ENCODE measurements at regions not wholly inside any gene's neighbourhood (a gene's known extent, or its start where the extent isn't known, plus 50 kb on each side); places are given as distances from the start of the nearest gene placed in this dataset.
"Not testable (repeated sequence)": the region's sequence is repeated elsewhere in the genome, so short reads cannot be mapped to it uniquely, and the experiment has no call there.

GRCh38 chr1:182303778-182304177 is 87.8 kb downstream of the GLUL start:
- Mint-ChIP-seq H3K4me1 (no peaks in the 10 kb centered on the region), H3K27ac (no peak overlapping the region)
- no peak for DNase-seq

DNA sequence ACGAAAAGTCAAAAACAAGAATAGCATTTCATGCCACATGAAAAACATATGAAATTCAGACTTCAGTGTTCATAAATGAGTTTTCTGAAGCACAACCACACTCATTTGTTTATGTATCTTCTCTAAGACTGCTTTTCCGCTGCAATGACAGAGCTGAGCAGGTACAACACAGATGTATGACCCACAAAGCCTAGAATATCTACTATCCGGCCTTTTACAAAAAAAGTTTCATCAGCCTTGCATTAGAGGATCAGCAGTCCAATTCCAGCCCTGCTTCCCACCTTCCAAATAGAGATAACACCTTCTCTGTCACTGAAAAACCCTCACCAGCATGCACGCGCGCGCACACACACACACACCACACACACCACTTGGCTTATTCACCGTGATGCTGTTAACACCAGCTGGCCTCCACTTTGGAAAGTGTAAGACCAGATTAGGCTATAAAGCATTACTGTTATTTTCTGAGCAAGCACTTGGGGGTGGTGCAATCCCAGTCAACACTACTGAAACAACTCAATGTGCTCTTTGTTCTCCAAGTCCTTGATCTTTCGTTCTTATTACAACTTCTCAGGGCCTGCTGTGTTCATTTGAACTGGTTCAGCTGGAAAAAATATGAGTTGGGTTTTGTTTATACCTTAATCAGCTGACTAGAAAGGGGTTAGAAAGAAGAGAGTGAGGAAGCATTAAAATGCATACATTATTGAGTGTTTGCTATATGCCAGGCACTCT is 90.0 kb downstream of the GLUL start:
- H3K4me1 Mint-ChIP-seq: no peaks in the 10 kb centered on the region
- H3K27ac Mint-ChIP-seq: no peak overlapping the region
- H3K27me3 Mint-ChIP-seq: peaks cover 0 to 3% of the 10 kb centered on the region in 2 donors
- no peaks in the 10 kb centered on the region for H3K36me3 Mint-ChIP-seq
- H3K4me3 Mint-ChIP-seq: no peak overlapping the region
- DNase-seq: no peak
- no peaks in the 10 kb centered on the region for H3K9me3 Mint-ChIP-seq
- ATAC-seq (replicated peaks): no peak

More at GRCh38 chr1:182303778-182304177, 87.8 kb downstream of the GLUL start:
- H3K36me3 Mint-ChIP-seq: no peaks in the 10 kb centered on the region
- no peaks in the 10 kb centered on the region for H3K27me3 Mint-ChIP-seq
- H3K4me3 Mint-ChIP-seq: no peak overlapping the region
- H3K9me3 Mint-ChIP-seq: no peaks in the 10 kb centered on the region
- no peak for ATAC-seq (replicated peaks)

DNA sequence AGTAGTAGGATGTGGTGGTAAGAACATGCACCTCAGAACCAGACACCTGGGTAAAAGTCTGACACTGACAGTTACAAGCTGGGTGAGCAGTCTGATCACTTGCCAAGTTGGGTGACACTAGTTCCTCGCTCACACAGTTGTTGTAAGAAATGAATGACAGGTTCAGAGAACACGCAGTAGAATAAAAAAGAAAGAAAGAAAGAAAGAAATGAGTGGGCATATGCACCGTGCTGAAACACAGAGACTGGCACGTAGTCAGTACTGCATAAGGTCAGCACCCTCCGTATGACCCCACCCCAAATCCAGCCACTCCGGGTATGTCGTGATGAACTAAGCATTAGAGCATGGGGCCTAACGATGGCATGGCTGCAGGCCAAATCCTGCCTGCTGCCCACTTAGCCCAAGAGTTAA is 90.6 kb downstream of the GLUL start:
- DNase-seq: no peak

DNA sequence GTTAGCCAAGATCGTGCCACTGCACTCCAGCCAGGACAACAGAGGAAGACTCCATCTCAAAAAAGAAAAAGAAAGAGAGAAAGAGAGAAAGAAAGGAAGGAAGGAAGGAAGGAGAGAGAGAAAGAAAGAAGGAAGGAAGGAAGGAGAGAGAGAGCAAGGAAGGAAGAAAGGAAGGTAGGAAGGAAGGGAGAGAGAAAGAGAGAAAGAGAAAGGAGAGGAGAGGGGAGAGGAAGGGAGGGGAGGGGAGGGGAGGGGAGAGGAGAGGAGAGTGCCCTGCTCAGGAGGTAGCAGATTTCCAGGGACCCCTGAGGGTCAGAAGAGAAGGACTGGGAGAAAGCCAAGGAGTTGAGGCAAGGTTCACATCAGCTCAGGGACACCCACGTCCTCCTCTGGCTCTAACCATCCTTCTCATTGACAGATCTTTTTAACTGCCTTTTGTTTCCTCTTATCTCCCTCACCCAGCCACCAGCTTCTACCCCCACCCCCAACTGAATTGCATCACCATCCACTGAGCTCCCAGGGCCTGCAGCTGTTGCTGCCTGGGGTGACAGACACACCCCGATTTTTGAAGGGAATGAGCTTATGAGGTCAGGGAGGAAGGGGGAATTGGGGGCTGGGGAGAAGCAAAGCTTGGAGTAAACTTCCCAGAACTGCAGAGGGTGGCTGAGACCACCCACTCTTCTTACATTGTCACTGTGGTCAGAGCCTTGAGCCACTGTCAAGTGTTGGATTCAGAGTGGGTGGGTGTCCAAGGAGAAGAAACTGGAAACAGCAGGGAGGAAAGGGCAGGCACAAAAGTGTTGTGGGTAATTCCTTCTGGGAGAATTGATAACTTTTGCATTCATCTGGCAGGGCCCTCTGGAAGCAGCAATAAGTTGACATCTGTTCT is 91.6 kb downstream of the GLUL start:
- Mint-ChIP-seq H3K27me3 (peaks cover 0 to 3% of the 10 kb centered on the region in 2 donors), H3K4me3 (no peak overlapping the region), H3K9me3 (peaks cover 0 to 2% of the 10 kb centered on the region in 2 donors), H3K27ac (no peak overlapping the region), H3K36me3 (no peaks in the 10 kb centered on the region), H3K4me1 (peaks cover 0 to 6% of the 10 kb centered on the region in 2 donors)
- ATAC-seq (replicated peaks) (no peak), DNase-seq (no peak)

More for the DNA sequence above, 90.6 kb downstream of the GLUL start:
- Mint-ChIP-seq H3K9me3 (no peaks in the 10 kb centered on the region), H3K27me3 (peaks cover 0 to 3% of the 10 kb centered on the region in 2 donors), H3K4me1 (peaks cover 0 to under 1% of the 10 kb centered on the region in 2 donors), H3K36me3 (no peaks in the 10 kb centered on the region), H3K27ac (no peak overlapping the region), H3K4me3 (no peak overlapping the region)
- ATAC-seq (replicated peaks): no peak

DNA sequence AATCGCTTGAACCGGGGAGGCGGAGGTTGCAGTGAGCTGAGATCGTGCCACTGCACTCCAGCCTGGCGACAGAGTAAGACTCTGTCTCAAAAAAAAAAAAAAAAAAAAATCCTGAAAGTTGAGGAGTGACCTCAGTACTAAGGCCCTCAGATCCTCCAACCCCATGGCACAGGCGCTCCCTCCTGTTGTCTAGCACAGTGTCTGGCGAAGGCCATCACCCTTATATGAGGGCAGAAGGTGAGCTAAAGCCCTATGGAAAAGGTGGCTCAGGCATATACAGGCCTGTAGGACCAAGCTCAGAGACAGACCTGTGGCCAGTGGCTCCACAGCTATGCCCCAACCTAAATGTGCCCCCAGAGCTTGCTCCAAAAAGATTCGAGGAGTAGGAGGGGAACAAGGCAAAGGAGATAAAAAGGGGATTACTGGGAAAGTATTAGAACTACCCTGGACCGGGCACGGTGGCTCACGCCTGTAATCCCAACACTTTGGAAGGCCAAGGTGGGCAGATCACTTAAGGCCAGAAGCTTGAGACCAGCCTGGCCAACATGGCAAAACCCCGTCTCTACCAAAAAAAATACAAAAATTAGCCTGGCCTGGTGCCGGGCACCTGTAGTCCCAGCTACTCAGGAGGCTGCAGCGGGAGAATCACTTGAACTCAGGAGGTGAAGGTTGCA is 92.4 kb downstream of the GLUL start:
- DNase-seq; H3K9me3 Mint-ChIP-seq; H3K27me3 Mint-ChIP-seq; H3K27ac Mint-ChIP-seq; H3K36me3 Mint-ChIP-seq; ATAC-seq (replicated peaks); H3K4me1 Mint-ChIP-seq; H3K4me3 Mint-ChIP-seq: not testable (repeated sequence)

GRCh38 chr1:182297335-182297734 is 94.3 kb downstream of the GLUL start:
- H3K9me3 Mint-ChIP-seq: peaks cover 0 to 2% of the 10 kb centered on the region in 2 donors

GRCh38 chr1:182295697-182296096 is 95.9 kb downstream of the GLUL start:
- H3K27ac Mint-ChIP-seq: no peak overlapping the region
- ATAC-seq (replicated peaks) (no peak), DNase-seq (no peak)
- H3K4me1 Mint-ChIP-seq: peaks cover 0 to 6% of the 10 kb centered on the region in 2 donors
- H3K36me3 Mint-ChIP-seq: no peaks in the 10 kb centered on the region
- H3K4me3 Mint-ChIP-seq: no peak overlapping the region
- peaks cover 0 to 3% of the 10 kb centered on the region in 2 donors for H3K27me3 Mint-ChIP-seq
- H3K9me3 Mint-ChIP-seq: peaks cover 0 to 2% of the 10 kb centered on the region in 2 donors

More at GRCh38 chr1:182297335-182297734, 94.3 kb downstream of the GLUL start:
- Mint-ChIP-seq H3K27me3 (peaks cover 0 to 3% of the 10 kb centered on the region in 2 donors), H3K4me3 (no peak overlapping the region), H3K27ac (no peak overlapping the region), H3K4me1 (peaks cover 0 to 6% of the 10 kb centered on the region in 2 donors), H3K36me3 (no peaks in the 10 kb centered on the region)
- ATAC-seq (replicated peaks) (no peak), DNase-seq (no peak)

DNA sequence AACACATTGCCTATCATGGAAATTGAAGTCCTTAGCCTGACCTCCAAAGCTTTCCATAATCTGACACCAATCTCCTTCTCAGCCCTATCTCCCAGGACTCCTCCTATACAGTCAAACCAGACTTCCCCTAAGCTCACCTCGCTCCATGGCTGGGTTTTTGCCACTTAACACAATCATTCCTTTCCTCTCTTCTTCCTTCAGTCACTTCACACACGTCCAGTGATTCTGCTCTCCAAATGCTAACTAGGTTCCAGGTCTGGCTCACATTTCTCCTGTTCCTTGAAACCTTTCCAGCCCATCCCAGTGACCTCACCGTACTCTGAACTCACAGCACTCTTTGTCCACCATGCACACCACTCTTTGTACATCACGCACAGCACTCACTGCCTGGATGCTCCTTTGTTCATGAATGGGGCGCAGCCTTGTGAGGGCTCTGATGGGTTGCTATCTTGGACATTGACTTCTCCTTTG is 98.4 kb downstream of the GLUL start:
- DNase-seq (no peak), ATAC-seq (replicated peaks) (no peak)
- H3K4me1 Mint-ChIP-seq: peaks cover 0 to 6% of the 10 kb centered on the region in 2 donors
- H3K9me3 Mint-ChIP-seq: peaks cover 0 to 2% of the 10 kb centered on the region in 2 donors
- no peak overlapping the region for H3K4me3 Mint-ChIP-seq
- H3K27ac Mint-ChIP-seq: no peak overlapping the region
- peaks cover 0 to 3% of the 10 kb centered on the region in 2 donors for H3K27me3 Mint-ChIP-seq
- no peaks in the 10 kb centered on the region for H3K36me3 Mint-ChIP-seq

- Mint-ChIP-seq H3K9me3 (peaks cover 0 to 2% of the 10 kb centered on the region in 2 donors), H3K27ac (no peak overlapping the region), H3K27me3 (peaks cover 0 to 4% of the 10 kb centered on the region in 2 donors), H3K36me3 (no peaks in the 10 kb centered on the region), H3K4me3 (no peak overlapping the region), H3K4me1 (peaks cover 0 to 6% of the 10 kb centered on the region in 2 donors)
- ATAC-seq (replicated peaks) (no peak), DNase-seq (no peak)
Measured at GRCh38 chr1:182292193-182292741, 99.3 kb downstream of the GLUL start.

DNA sequence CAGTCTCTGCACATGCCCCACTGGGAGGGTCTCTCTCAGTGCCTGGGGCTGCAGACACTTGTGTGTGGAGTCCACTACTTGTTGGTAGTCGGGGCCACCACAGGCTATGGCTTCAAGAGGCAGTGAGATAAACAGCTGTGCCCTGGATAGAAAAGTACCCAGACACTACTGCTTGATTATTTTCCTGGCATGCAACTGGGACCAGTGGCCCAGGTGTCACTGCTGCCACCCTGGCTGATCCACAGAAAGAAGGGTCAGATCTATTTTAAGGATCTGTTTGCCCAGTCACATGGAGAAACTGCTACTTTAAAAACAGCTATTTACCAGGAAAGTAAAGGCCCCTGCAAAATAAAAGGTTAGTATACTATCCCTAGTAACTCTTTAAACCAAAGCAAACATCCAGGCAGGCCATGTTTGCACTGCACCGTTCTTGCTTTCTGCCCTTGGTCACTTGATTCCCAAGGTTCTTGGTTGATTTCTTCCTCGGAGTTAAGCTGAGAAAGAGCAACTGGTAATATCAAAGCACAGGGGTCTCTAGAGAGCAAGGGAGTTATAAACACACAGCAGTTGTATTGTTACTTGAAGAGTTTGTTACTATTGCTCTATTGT is 99.9 kb downstream of the GLUL start:
- peaks cover 0 to 2% of the 10 kb centered on the region in 2 donors for H3K9me3 Mint-ChIP-seq
- H3K36me3 Mint-ChIP-seq: no peaks in the 10 kb centered on the region
- DNase-seq (no peak), ATAC-seq (replicated peaks) (no peak)
- no peak overlapping the region for H3K27ac Mint-ChIP-seq
- no peak overlapping the region for H3K4me3 Mint-ChIP-seq
- H3K27me3 Mint-ChIP-seq: peaks cover 0 to 4% of the 10 kb centered on the region in 2 donors
- H3K4me1 Mint-ChIP-seq: peaks cover 0 to 6% of the 10 kb centered on the region in 2 donors

GRCh38 chr1:182288749-182289604 is 102.6 kb downstream of the GLUL start:
- peaks cover 0 to 4% of the 10 kb centered on the region in 2 donors for H3K27me3 Mint-ChIP-seq
- no peak overlapping the region for H3K27ac Mint-ChIP-seq
- no peak for DNase-seq
- ATAC-seq (replicated peaks): no peak
- no peak overlapping the region for H3K4me3 Mint-ChIP-seq
- no peaks in the 10 kb centered on the region for H3K4me1 Mint-ChIP-seq
- no peaks in the 10 kb centered on the region for H3K36me3 Mint-ChIP-seq
- no peaks in the 10 kb centered on the region for H3K9me3 Mint-ChIP-seq

DNA sequence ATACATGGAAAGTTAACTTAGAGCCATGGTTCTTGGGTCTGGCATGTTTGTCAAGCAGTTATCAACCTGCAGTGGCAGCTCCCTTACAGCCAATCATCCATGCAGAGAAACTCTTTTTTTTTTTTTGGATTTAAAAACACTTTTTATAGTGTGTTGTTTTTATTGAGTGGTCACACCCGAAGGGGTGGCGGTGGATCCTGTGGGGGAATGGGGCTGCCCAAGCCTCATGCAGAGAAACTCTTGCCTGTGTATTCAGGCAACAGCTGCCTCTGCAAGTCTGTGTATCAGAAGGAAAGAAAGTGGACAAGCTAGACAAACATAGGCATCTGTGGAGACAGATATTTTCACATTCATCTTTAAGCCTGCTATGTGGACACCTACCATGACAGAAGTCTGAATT is 104.8 kb downstream of the GLUL start:
- Mint-ChIP-seq H3K4me1 (no peaks in the 10 kb centered on the region), H3K4me3 (no peak overlapping the region), H3K36me3 (no peaks in the 10 kb centered on the region), H3K27me3 (peaks cover 1 to 7% of the 10 kb centered on the region in 2 donors), H3K27ac (no peak overlapping the region), H3K9me3 (no peaks in the 10 kb centered on the region)
- ATAC-seq (replicated peaks) (no peak), DNase-seq (no peak)
